ENCODE measurements at regions not wholly inside any gene's neighbourhood (a gene's known extent, or its start where the extent isn't known, plus 50 kb on each side); places are given as distances from the start of the nearest gene placed in this dataset.

- DNase-seq, result no peak
These were observed 1386.0 kb upstream of the CELF4 start for GRCh38 chr18:38951633-38952032.

- no peak for DNase-seq
These were observed 1382.8 kb upstream of the CELF4 start for GRCh38 chr18:38948436-38948835.

- DNase-seq, result no peak
These were observed 1378.9 kb upstream of the CELF4 start for GRCh38 chr18:38944446-38945024.

GRCh38 chr18:38941711-38942561, 1376.3 kb upstream of the CELF4 start:
- no peak for DNase-seq

GRCh38 chr18:38940863-38941531, 1375.4 kb upstream of the CELF4 start:
- DNase-seq, result peak; percentile 91

GRCh38 chr18:38940475-38940862, 1374.9 kb upstream of the CELF4 start:
- no peak for DNase-seq

- no peak for DNase-seq
These were observed 1368.4 kb upstream of the CELF4 start for GRCh38 chr18:38933910-38934510.

- DNase-seq, result no peak
These were observed 1367.7 kb upstream of the CELF4 start for GRCh38 chr18:38933322-38933721.

- no peak for DNase-seq
These were observed 1367.2 kb upstream of the CELF4 start for GRCh38 chr18:38932752-38933151.

GRCh38 chr18:38931754-38932050, 1366.1 kb upstream of the CELF4 start:
- no peak for DNase-seq

GRCh38 chr18:38930881-38931753, 1365.5 kb upstream of the CELF4 start:
- DNase-seq, result no peak

- no peak for DNase-seq
These were observed 1357.9 kb upstream of the CELF4 start for GRCh38 chr18:38923540-38923939.

GRCh38 chr18:38923126-38923525, 1357.5 kb upstream of the CELF4 start:
- no peak for DNase-seq

- no peak for DNase-seq
These were observed 1344.4 kb upstream of the CELF4 start for GRCh38 chr18:38909972-38910371.

- DNase-seq, result no peak
These were observed 1337.2 kb upstream of the CELF4 start for GRCh38 chr18:38902796-38903195.

GRCh38 chr18:38900445-38900844, 1334.8 kb upstream of the CELF4 start:
- DNase-seq, result no peak

GRCh38 chr18:38900031-38900430, 1334.4 kb upstream of the CELF4 start:
- DNase-seq, result no peak

- no peak for DNase-seq
These were observed 1333.7 kb upstream of the CELF4 start for GRCh38 chr18:38899252-38899651.

GRCh38 chr18:38898167-38898566, 1332.6 kb upstream of the CELF4 start:
- no peak for DNase-seq

GRCh38 chr18:38895560-38895959, 1330.0 kb upstream of the CELF4 start:
- DNase-seq, result no peak

GRCh38 chr18:38887671-38888020, 1322.0 kb upstream of the CELF4 start:
- no peak for DNase-seq

GRCh38 chr18:38886861-38887670, 1321.5 kb upstream of the CELF4 start:
- DNase-seq, result no peak

All from CD4-positive, alpha-beta T cell treated with Interleukin-17A for 1 hour (primary cell).